HCT116 (cell line): ENCODE measurements at regions not wholly inside any gene's neighbourhood (a gene's known extent, or its start where the extent isn't known, plus 50 kb on each side); places are given as distances from the start of the nearest gene placed in this dataset.

Source experiments
- ATAC-seq: fragments of 200-7000 bp; cut with Tn5 transposase; 2 replicates; pipeline ENCODE4 v1.9.1; 2020; ENCODE audit warnings: mild to moderate bottlenecking, moderate library complexity
- BruUV-seq: library from RNA; stranded (reverse); fragments of 400-500 nt; replicated peaks from 2 replicates; lab custom pipeline; 2021; lab: Mats Ljungman, UMichigan
- CTCF ChIA-PET: fragments of 300-600 bp; sonication (Branson Sonifier 250); formaldehyde crosslinking; loops from one replicate; lab custom pipeline; 2021; ENCODE audit warnings: antibody characterized with exemption; lab: Charles Lee
- POLR2A ChIA-PET: fragments of 300-600, 350-600 bp; sonication (Branson Sonifier 250); formaldehyde crosslinking; loops from one replicate; lab custom pipeline; 2021; ENCODE audit warnings: antibody characterized with exemption; lab: Charles Lee
- RAD21 ChIA-PET, 2 experiments: fragments of 300-600 bp; sonication (Branson Sonifier 250); formaldehyde crosslinking; loops; one replicate each; lab custom pipeline; 2023; ENCODE audit warnings: low total read pairs in 2 of 2; ENCODE audit not compliant: uncharacterized antibody in 2 of 2, unreplicated experiment in 2 of 2, low non-redundant PET in 1 of 2; lab: Charles Lee
- DNase-seq: peaks from one replicate; pipeline ENCODE4 v3.0.0-alpha.2; 2010; ENCODE audit warnings: low read depth, low spot score
- H2AFZ ChIP-seq: fragments of 200-600 bp; shearing (Covaris generic), sonication (generic); 2 replicates; pipeline ENCODE4 v1.6.1; 2017; ENCODE audit warnings: low read depth, mixed run types, mixed read lengths, antibody characterized with exemption, low read length; ENCODE audit not compliant: poor library complexity, severe bottlenecking
- H3K27ac ChIP-seq: 2 replicates; pipeline ENCODE4 v1.5.1; 2012; ENCODE audit warnings: low read depth, low read length
- H3K27me3 ChIP-seq: fragments of 200-600 bp; sonication (generic); 2 replicates; pipeline ENCODE4 v1.6.1; 2016; ENCODE audit warnings: mixed run types, low read length, mixed read lengths; ENCODE audit not compliant: insufficient read depth
- H3K36me3 ChIP-seq, 2 experiments: fragments of 200-500 bp in 1 of 2; fragments of 200-600 bp in 1 of 2; sonication (Bioruptor generic) in 1 of 2; sonication (generic) in 1 of 2; 2 replicates each; pipeline versions ENCODE4 v1.5.1 to v1.6.1; 2014 to 2016; ENCODE audit warnings: low read length in 2 of 2, inconsistent platforms in 1 of 2, mixed read lengths in 1 of 2, mixed run types in 1 of 2; ENCODE audit not compliant: insufficient read depth in 2 of 2, control insufficient read depth in 1 of 2
- H3K4me1 ChIP-seq, 2 experiments: fragments of 200-600 bp in 1 of 2; sonication (generic) in 1 of 2; 2 replicates each; pipeline versions ENCODE4 v1.5.1 to v1.6.1; 2012 to 2017; ENCODE audit warnings: low read length in 2 of 2, inconsistent platforms in 1 of 2, mild to moderate bottlenecking in 1 of 2, mixed read lengths in 1 of 2, mixed run types in 1 of 2, moderate library complexity in 1 of 2; ENCODE audit not compliant: insufficient read depth in 2 of 2, control insufficient read depth in 1 of 2
- H3K4me2 ChIP-seq: fragments of 200-600 bp; sonication (generic); 2 replicates; pipeline ENCODE4 v1.6.1; 2017; ENCODE audit warnings: mixed run types, low read length, mixed read lengths
- H3K4me3 ChIP-seq, 2 experiments: fragments of 200-600 bp in 1 of 2; sonication (generic) in 1 of 2; replicated peaks in 1 of 2; 2 replicates each; pipeline ENCODE4 v1.5.1; 2011 to 2016; ENCODE audit warnings: low read length in 2 of 2, control low read depth in 1 of 2, low read depth in 1 of 2, mild to moderate bottlenecking in 1 of 2, mixed read lengths in 1 of 2, mixed run types in 1 of 2
- H3K79me2 ChIP-seq: fragments of 200-600 bp; sonication (generic); 2 replicates; pipeline ENCODE4 v1.6.1; 2017; ENCODE audit warnings: mild to moderate bottlenecking, mixed run types, low read length, moderate library complexity, mixed read lengths; ENCODE audit not compliant: insufficient read depth
- H3K9ac ChIP-seq: fragments of 200-600 bp; sonication (generic); 2 replicates; pipeline ENCODE4 v1.6.1; 2016; ENCODE audit warnings: low read length, mixed read lengths
- H3K9me2 ChIP-seq: fragments of 200-600 bp; sonication (generic), shearing (Covaris generic); 2 replicates; pipeline ENCODE4 v1.6.1; 2017; ENCODE audit warnings: mixed run types, mild to moderate bottlenecking, moderate library complexity; ENCODE audit not compliant: insufficient read depth
- H3K9me3 ChIP-seq, 2 experiments: fragments of 200-500 bp in 1 of 2; fragments of 200-600 bp in 1 of 2; sonication (Bioruptor generic) in 1 of 2; sonication (generic) in 1 of 2; 2 replicates each; pipeline ENCODE4 v1.6.1; 2014 to 2017; ENCODE audit warnings: low read length in 2 of 2, mixed read lengths in 2 of 2, inconsistent platforms in 1 of 2, low read depth in 1 of 2, mild to moderate bottlenecking in 1 of 2, mixed run types in 1 of 2, moderate library complexity in 1 of 2; ENCODE audit not compliant: control insufficient read depth in 1 of 2, insufficient read depth in 1 of 2
- H4K20me1 ChIP-seq: fragments of 200-600 bp; sonication (generic), shearing (Covaris generic); 2 replicates; pipeline ENCODE4 v1.6.1; 2017; ENCODE audit warnings: mixed run types, mild to moderate bottlenecking, moderate library complexity; ENCODE audit not compliant: insufficient read depth
- ATF3 ChIP-seq: IDR thresholded peaks from 2 replicates; pipeline ENCODE4 v1.6.1; 2012
- CBX3 ChIP-seq: IDR thresholded peaks from 2 replicates; pipeline ENCODE4 v1.6.1; 2012; ENCODE audit warnings: low read depth
- JUND ChIP-seq: IDR thresholded peaks from 2 replicates; pipeline ENCODE4 v1.6.1; 2012
- RAD21 ChIP-seq: IDR thresholded peaks from 2 replicates; pipeline ENCODE4 v1.6.1; 2012; ENCODE audit warnings: low read depth, mild to moderate bottlenecking
- YY1 ChIP-seq: IDR thresholded peaks from 2 replicates; pipeline ENCODE4 v1.6.1; 2011; ENCODE audit warnings: low read length, low read depth, moderate library complexity, mild to moderate bottlenecking; ENCODE audit not compliant: insufficient replicate concordance; ENCODE audit errors: extremely low read depth
- ZNF274 ChIP-seq: fragments of 200-500 bp; sonication (Bioruptor generic); IDR thresholded peaks from 2 replicates; pipeline ENCODE4 v1.6.1; 2014; ENCODE audit warnings: mild to moderate bottlenecking, low read depth, low read length, inconsistent platforms
- intact Hi-C: fragments of 100-400 bp; cut with micrococcal nuclease; formaldehyde crosslinking; loops from 2 replicates; pipeline ENCODE4 v1.10.0; 2022
- TF ChIP-seq, protein P1 (sequence below): IDR thresholded peaks from 2 replicates; pipeline ENCODE4 v1.6.1; 2011; ENCODE audit warnings: mild to moderate bottlenecking, low read length, moderate library complexity; ENCODE audit not compliant: insufficient replicate concordance; ENCODE audit errors: extremely low read depth
- TF ChIP-seq, protein P2 (sequence below): IDR thresholded peaks from 2 replicates; pipeline ENCODE4 v1.6.1; 2012; ENCODE audit warnings: low read depth

GRCh38 chr18:14914121-14914520 is 166.1 kb downstream of the ANKRD30B start:
- no peak for DNase-seq
- BruUV-seq = no TSS peak
- no peak overlapping the region for H3K4me2 ChIP-seq

GRCh38 chr18:14914771-14915170 is 166.8 kb downstream of the ANKRD30B start:
- POLR2A ChIA-PET = no interaction called here
- no peak overlapping the region for H3K4me2 ChIP-seq
- TF ChIP-seq ZNF274 (no peak), YY1 (no peak), ATF3 (no peak), RAD21 (no peak), JUND (no peak)
- TF ChIP-seq, protein P1, sequence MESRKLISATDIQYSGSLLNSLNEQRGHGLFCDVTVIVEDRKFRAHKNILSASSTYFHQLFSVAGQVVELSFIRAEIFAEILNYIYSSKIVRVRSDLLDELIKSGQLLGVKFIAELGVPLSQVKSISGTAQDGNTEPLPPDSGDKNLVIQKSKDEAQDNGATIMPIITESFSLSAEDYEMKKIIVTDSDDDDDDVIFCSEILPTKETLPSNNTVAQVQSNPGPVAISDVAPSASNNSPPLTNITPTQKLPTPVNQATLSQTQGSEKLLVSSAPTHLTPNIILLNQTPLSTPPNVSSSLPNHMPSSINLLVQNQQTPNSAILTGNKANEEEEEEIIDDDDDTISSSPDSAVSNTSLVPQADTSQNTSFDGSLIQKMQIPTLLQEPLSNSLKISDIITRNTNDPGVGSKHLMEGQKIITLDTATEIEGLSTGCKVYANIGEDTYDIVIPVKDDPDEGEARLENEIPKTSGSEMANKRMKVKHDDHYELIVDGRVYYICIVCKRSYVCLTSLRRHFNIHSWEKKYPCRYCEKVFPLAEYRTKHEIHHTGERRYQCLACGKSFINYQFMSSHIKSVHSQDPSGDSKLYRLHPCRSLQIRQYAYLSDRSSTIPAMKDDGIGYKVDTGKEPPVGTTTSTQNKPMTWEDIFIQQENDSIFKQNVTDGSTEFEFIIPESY = no peak

More at GRCh38 chr18:14914121-14914520, 166.1 kb downstream of the ANKRD30B start:
- peaks cover 9 to 30% of the 10 kb centered on the region in 2 experiments; a peak in 2 of 4 replicates for H3K9me3 ChIP-seq
- intact Hi-C loops = no loop called here
- no peak for ATAC-seq
- no peak overlapping the region for H3K9ac ChIP-seq
- H2AFZ ChIP-seq = no peak overlapping the region
- H3K4me3 ChIP-seq = no peak overlapping the region
- no peaks in the 10 kb centered on the region for H4K20me1 ChIP-seq
- H3K27me3 ChIP-seq = no peaks in the 10 kb centered on the region
- CTCF ChIA-PET = no interaction called here
- no peaks in the 10 kb centered on the region for H3K4me1 ChIP-seq
- POLR2A ChIA-PET = no interaction called here
- TF ChIP-seq CBX3 = no peak
- TF ChIP-seq, protein P2, sequence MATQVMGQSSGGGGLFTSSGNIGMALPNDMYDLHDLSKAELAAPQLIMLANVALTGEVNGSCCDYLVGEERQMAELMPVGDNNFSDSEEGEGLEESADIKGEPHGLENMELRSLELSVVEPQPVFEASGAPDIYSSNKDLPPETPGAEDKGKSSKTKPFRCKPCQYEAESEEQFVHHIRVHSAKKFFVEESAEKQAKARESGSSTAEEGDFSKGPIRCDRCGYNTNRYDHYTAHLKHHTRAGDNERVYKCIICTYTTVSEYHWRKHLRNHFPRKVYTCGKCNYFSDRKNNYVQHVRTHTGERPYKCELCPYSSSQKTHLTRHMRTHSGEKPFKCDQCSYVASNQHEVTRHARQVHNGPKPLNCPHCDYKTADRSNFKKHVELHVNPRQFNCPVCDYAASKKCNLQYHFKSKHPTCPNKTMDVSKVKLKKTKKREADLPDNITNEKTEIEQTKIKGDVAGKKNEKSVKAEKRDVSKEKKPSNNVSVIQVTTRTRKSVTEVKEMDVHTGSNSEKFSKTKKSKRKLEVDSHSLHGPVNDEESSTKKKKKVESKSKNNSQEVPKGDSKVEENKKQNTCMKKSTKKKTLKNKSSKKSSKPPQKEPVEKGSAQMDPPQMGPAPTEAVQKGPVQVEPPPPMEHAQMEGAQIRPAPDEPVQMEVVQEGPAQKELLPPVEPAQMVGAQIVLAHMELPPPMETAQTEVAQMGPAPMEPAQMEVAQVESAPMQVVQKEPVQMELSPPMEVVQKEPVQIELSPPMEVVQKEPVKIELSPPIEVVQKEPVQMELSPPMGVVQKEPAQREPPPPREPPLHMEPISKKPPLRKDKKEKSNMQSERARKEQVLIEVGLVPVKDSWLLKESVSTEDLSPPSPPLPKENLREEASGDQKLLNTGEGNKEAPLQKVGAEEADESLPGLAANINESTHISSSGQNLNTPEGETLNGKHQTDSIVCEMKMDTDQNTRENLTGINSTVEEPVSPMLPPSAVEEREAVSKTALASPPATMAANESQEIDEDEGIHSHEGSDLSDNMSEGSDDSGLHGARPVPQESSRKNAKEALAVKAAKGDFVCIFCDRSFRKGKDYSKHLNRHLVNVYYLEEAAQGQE = no peak
- TF ChIP-seq RAD21 = no peak
- no peaks in the 10 kb centered on the region for H3K79me2 ChIP-seq
- RAD21 ChIA-PET = no interaction called here
- H3K9me2 ChIP-seq = no peaks in the 10 kb centered on the region
- H3K27ac ChIP-seq = no peak overlapping the region
- no peaks in the 10 kb centered on the region for H3K36me3 ChIP-seq

More at GRCh38 chr18:14914771-14915170, 166.8 kb downstream of the ANKRD30B start:
- Histone ChIP-seq H3K4me1 (no peaks in the 10 kb centered on the region), H3K9me3 (peaks cover 14 to 32% of the 10 kb centered on the region in 2 experiments; a peak in 2 of 4 replicates), H4K20me1 (no peaks in the 10 kb centered on the region), H3K27me3 (no peaks in the 10 kb centered on the region), H3K79me2 (no peaks in the 10 kb centered on the region), H3K9ac (no peak overlapping the region), H3K9me2 (no peaks in the 10 kb centered on the region), H3K27ac (no peak overlapping the region), H3K36me3 (no peaks in the 10 kb centered on the region), H3K4me3 (no peak overlapping the region), H2AFZ (no peak overlapping the region)
- ChIA-PET CTCF (no interaction called here), RAD21 (no interaction called here)
- intact Hi-C loops = no loop called here
- no peak for ATAC-seq
- no TSS peak for BruUV-seq
- no peak for DNase-seq
